Esophagus muscularis mucosa (tissue), 4 donors: ENCODE measurements at regions not wholly inside any gene's neighbourhood (a gene's known extent, or its start where the extent isn't known, plus 50 kb on each side); places are given as distances from the start of the nearest gene placed in this dataset.

Experiments
- DNase-seq: peaks from one replicate; pipeline ENCODE4 v3.0.0-alpha.2; 2017; ENCODE audit errors: extremely low spot score
- H3K27ac ChIP-seq, 4 donors: fragments of 200-600 bp; sonication (generic); replicated peaks in 1 of 4; 1 replicate in 3 of 4; 2 replicates in 1 of 4; pipeline ENCODE4 v1.5.1; 2016 to 2019; ENCODE audit warnings: mild to moderate bottlenecking in 1 of 4
- H3K27me3 ChIP-seq, 4 donors: fragments of 200-600 bp; sonication (generic); one replicate each; pipeline versions ENCODE4 v1.5.1 to v1.6.0; 2016 to 2019
- H3K36me3 ChIP-seq, 4 donors: fragments of 200-600 bp; sonication (generic); one replicate each; pipeline ENCODE4 v1.5.1; 2016 to 2019
- H3K4me1 ChIP-seq, 4 donors: fragments of 200-600 bp; sonication (generic); one replicate each; pipeline ENCODE4 v1.5.1; 2016 to 2019
- H3K4me3 ChIP-seq, 4 donors: fragments of 200-600 bp; sonication (generic); 1 replicate in 2 of 4; 2 replicates in 2 of 4; pipeline ENCODE4 v1.5.1; 2016 to 2019; ENCODE audit warnings: mild to moderate bottlenecking in 4 of 4, moderate library complexity in 1 of 4
- H3K9me3 ChIP-seq, 4 donors: fragments of 200-600 bp; sonication (generic); 1 replicate in 3 of 4; 2 replicates in 1 of 4; pipeline ENCODE4 v1.5.1; 2016 to 2019
- EP300 ChIP-seq: sonication (generic); formaldehyde crosslinking; IDR thresholded peaks from one replicate; pipeline ENCODE4 v1.6.1; 2017; ENCODE audit warnings: antibody characterized with exemption
- POLR2A ChIP-seq: fragments of 450-650 bp; IDR thresholded peaks from one replicate; pipeline ENCODE4 v1.6.1; 2017; ENCODE audit warnings: antibody characterized with exemption, moderate library complexity, mild to moderate bottlenecking, low read depth
- POLR2AphosphoS5 ChIP-seq, 2 donors: sonication (generic); formaldehyde crosslinking; IDR thresholded peaks; one replicate each; pipeline ENCODE4 v1.6.1; 2017; ENCODE audit warnings: antibody characterized with exemption in 2 of 2
- WGBS: methylation state at CpG from one replicate; pipeline ENCODE4 v1.1.5; 2018; 5-methylcytosine and 5-hydroxymethylcytosine counted together
- intact Hi-C: fragments of 100-400 bp; cut with DNase I; formaldehyde crosslinking; loops from one replicate; pipeline ENCODE4 v1.15.1; 2023
- TF ChIP-seq, protein P1 (sequence below), 3 experiments: fragments of 200-600 bp in 2 of 3; fragments of 450-650 bp in 1 of 3; sonication (generic) in 2 of 3; IDR thresholded peaks; one replicate each; pipeline ENCODE4 v1.5.1; 2017 to 2019; ENCODE audit warnings: antibody characterized with exemption in 3 of 3, mild to moderate bottlenecking in 2 of 3, moderate library complexity in 1 of 3

DNA sequence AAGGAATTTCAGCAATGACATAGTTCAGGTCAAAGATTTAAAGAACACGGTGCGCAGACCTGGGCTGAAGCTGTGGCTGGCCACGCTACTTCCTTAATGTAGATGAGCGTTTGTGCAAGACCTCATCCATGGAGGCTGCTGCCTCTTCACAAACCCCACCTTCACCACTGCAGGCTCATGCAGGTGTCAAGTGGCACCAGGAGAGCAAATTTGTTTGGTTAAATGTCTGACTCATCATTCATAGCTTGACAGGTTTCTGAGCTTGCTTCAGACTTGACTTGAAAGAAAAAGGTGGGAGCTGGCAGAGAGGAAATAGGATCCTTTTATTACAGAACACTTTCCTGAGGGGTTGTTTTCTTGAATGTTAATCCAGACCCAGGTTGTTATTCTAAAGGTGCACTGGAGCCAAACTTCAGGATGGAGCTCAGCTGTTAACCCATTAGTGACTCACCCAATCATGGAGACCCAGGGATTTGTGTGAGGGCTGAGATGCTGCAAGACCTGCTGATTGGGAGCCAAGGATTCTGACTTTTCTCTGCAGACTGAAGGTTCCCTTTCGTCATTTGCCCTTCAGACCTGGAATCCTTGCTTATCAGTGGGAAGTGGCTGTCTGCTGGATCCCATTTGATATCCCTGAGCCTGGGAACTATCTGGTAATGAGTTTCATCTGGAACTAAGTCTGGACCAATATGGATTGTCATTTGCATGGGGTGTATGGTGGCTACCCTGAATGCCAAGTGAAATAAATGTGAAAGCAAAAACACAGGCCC, 315.3 kb downstream of the PTTG2 start:
- WGBS, result 76% methylated on average over 4 of the region's 5 CpGs
- Histone ChIP-seq H3K27me3 (no peaks in the 10 kb centered on the region), H3K9me3 (no peaks in the 10 kb centered on the region), H3K4me1 (peaks cover 0 to 5% (median 0%) of the 10 kb centered on the region in 4 donors), H3K27ac (no peak overlapping the region), H3K4me3 (no peak overlapping the region), H3K36me3 (no peaks in the 10 kb centered on the region)
- TF ChIP-seq EP300 (no peak), POLR2AphosphoS5 (IDR thresholded peaks at IDR 0.05) (no peak), POLR2A (no peak)
- TF ChIP-seq, protein P1, sequence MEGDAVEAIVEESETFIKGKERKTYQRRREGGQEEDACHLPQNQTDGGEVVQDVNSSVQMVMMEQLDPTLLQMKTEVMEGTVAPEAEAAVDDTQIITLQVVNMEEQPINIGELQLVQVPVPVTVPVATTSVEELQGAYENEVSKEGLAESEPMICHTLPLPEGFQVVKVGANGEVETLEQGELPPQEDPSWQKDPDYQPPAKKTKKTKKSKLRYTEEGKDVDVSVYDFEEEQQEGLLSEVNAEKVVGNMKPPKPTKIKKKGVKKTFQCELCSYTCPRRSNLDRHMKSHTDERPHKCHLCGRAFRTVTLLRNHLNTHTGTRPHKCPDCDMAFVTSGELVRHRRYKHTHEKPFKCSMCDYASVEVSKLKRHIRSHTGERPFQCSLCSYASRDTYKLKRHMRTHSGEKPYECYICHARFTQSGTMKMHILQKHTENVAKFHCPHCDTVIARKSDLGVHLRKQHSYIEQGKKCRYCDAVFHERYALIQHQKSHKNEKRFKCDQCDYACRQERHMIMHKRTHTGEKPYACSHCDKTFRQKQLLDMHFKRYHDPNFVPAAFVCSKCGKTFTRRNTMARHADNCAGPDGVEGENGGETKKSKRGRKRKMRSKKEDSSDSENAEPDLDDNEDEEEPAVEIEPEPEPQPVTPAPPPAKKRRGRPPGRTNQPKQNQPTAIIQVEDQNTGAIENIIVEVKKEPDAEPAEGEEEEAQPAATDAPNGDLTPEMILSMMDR (IDR thresholded peaks at IDR 0.05), result no peak
- intact Hi-C loops, result no loop called here
- no peak for DNase-seq

DNA sequence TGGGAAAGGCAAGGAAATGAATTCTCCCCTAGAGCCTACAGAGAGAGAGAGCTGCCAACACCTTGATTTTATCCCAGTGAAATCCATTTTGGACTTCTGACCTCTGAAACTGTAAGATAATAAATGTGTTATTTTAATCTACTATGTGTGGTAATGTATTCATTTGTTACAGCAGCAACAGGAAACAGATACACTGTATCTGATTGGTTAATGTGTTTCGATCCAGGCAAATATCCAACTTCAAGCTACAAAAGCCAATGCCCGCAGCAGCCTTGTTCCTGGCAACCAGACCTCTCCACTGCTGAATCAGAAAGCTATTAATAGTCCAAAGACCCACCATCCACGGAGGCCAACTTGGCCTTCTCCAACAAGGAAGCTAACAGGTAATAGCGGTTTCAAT, 318.1 kb downstream of the PTTG2 start:
- TF ChIP-seq, protein P1 (IDR thresholded peaks at IDR 0.05), result no peak
- no peak for TF ChIP-seq POLR2AphosphoS5 (IDR thresholded peaks at IDR 0.05)
- no peak for TF ChIP-seq EP300
- no peak for TF ChIP-seq POLR2A
- intact Hi-C loops, result no loop called here
- Histone ChIP-seq H3K4me3 (no peak overlapping the region), H3K27me3 (no peaks in the 10 kb centered on the region), H3K4me1 (peaks cover 9 to 19% (median 16%) of the 10 kb centered on the region in 4 donors), H3K36me3 (no peaks in the 10 kb centered on the region), H3K27ac (no peak overlapping the region), H3K9me3 (no peaks in the 10 kb centered on the region)
- 64% methylated on average over 3 of the region's 4 CpGs for WGBS
- no peak for DNase-seq

DNA sequence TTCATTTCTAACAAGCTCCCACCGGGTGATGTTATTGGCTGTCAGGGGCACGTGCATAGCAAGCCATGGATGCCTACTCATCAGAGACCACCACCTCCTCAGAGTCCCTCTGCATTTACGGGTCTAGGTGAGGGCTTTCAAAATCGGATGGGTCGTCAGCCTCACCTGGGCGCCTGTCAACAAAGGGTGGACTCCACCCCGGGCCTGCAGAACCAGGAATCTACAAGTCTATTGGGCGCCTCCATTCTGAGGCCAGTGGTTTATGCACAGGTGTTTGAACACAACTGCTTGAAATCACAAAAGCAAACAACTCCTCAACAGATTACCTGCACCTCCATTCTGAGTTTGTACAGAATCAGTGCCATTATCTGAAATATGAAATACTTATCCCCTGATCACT, 318.9 kb downstream of the PTTG2 start:
- intact Hi-C loops, result no loop called here
- TF ChIP-seq, protein P1 (IDR thresholded peaks at IDR 0.05), result no peak
- TF ChIP-seq POLR2A (no peak), POLR2AphosphoS5 (IDR thresholded peaks at IDR 0.05) (no peak), EP300 (no peak)
- Histone ChIP-seq H3K4me1 (peaks cover 9 to 19% (median 16%) of the 10 kb centered on the region in 4 donors), H3K4me3 (no peak overlapping the region), H3K36me3 (no peaks in the 10 kb centered on the region), H3K27ac (no peak overlapping the region), H3K27me3 (no peaks in the 10 kb centered on the region), H3K9me3 (no peaks in the 10 kb centered on the region)
- no peak for DNase-seq
- WGBS, result 96% methylated on average over 8 of the region's 8 CpGs

DNA sequence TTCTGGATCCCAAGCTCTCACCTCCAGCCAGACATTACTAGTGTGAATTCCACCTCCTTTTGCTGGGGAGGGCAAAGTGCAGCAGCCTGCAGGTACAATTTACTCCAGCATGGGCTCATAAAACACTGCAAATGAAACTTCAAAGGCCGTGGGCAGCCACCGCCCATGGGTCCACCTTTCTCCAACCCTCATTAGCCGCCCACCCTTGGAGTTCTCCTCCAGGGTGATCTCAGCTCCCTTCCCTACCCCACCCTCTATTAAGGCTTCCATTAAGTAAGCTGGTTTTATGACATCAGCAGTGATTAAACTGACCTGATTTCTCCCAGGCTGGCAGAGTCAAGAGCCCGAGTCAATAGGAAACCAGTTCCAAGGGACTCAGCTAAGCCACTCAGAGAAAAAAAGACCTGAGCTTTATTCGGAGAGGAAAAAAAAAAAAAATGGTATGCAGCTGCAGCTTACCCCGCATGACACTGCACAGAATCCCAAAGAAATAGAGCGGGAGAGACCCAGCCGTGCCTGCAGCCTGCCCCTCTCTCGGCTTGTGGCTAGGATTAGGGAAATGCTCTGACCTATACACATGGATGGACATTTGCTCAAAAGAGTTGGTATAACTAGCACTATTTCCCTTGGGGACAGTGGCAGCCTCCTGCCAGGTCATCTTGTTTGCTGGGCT, 319.6 kb downstream of the PTTG2 start:
- no peak overlapping the region for H3K4me3 ChIP-seq
- TF ChIP-seq POLR2AphosphoS5 (IDR thresholded peaks at IDR 0.05), result no peak
- no peak for TF ChIP-seq EP300
- no peak for TF ChIP-seq POLR2A
- TF ChIP-seq, protein P1 (IDR thresholded peaks at IDR 0.05), result no peak
- no peak overlapping the region for H3K27ac ChIP-seq
- intact Hi-C loops, result no loop called here
- DNase-seq, result no peak
- 74% methylated on average over 9 of the region's 9 CpGs for WGBS
- peaks cover 9 to 19% (median 16%) of the 10 kb centered on the region in 4 donors for H3K4me1 ChIP-seq
- no peaks in the 10 kb centered on the region for H3K9me3 ChIP-seq
- no peaks in the 10 kb centered on the region for H3K36me3 ChIP-seq
- H3K27me3 ChIP-seq, result no peaks in the 10 kb centered on the region
